H9 (cell line): ENCODE measurements at regions not wholly inside any gene's neighbourhood (a gene's known extent, or its start where the extent isn't known, plus 50 kb on each side); places are given as distances from the start of the nearest gene placed in this dataset.

ENCODE experiments used
- DNase-seq: peaks from one replicate; pipeline ENCODE4 v3.0.0-alpha.2; 2017
- H2AFZ ChIP-seq: one replicate; pipeline ENCODE4 v1.6.1; 2013; ENCODE audit warnings: mild to moderate bottlenecking, low read length, control low read depth, moderate library complexity
- H2AK5ac ChIP-seq: 2 replicates; pipeline ENCODE4 v1.6.1; 2013; ENCODE audit warnings: low read length, control low read depth, mixed read lengths; ENCODE audit not compliant: insufficient read length
- H2BK120ac ChIP-seq: one replicate; pipeline ENCODE4 v1.6.1; 2013; ENCODE audit warnings: low read depth, mild to moderate bottlenecking, low read length, control low read depth, inconsistent platforms; ENCODE audit not compliant: poor library complexity, severe bottlenecking
- H2BK12ac ChIP-seq: 2 replicates; pipeline ENCODE4 v1.6.1; 2013; ENCODE audit warnings: low read length, control low read depth, mixed read lengths, low read depth; ENCODE audit not compliant: insufficient read length
- H2BK15ac ChIP-seq: 2 replicates; pipeline ENCODE4 v1.6.1; 2013; ENCODE audit warnings: low read depth, low read length, control low read depth
- H2BK20ac ChIP-seq: one replicate; pipeline ENCODE4 v1.6.1; 2013; ENCODE audit warnings: low read depth, mild to moderate bottlenecking, low read length, control low read depth, inconsistent platforms; ENCODE audit not compliant: poor library complexity, severe bottlenecking
- H2BK5ac ChIP-seq: 2 replicates; pipeline ENCODE4 v1.6.1; 2013; ENCODE audit warnings: low read length, control low read depth, mixed read lengths; ENCODE audit not compliant: insufficient read length
- H3K14ac ChIP-seq: 2 replicates; pipeline ENCODE4 v1.6.1; 2013; ENCODE audit warnings: low read length, control low read depth; ENCODE audit not compliant: insufficient read depth
- H3K18ac ChIP-seq: 2 replicates; pipeline ENCODE4 v1.6.1; 2013; ENCODE audit warnings: low read depth, mild to moderate bottlenecking, mixed read lengths, low read length, control low read depth; ENCODE audit not compliant: insufficient read length
- H3K23ac ChIP-seq: 2 replicates; pipeline ENCODE4 v1.6.1; 2013; ENCODE audit warnings: low read length, control low read depth, mixed read lengths, low read depth; ENCODE audit not compliant: insufficient read length
- H3K23me2 ChIP-seq: 2 replicates; pipeline ENCODE4 v1.6.1; 2013; ENCODE audit warnings: low read depth, mild to moderate bottlenecking, mixed read lengths, low read length, control low read depth; ENCODE audit not compliant: insufficient read length, poor library complexity, severe bottlenecking
- H3K27ac ChIP-seq: 2 replicates; pipeline ENCODE4 v1.5.1; 2013; ENCODE audit warnings: low read length, control low read depth, mixed read lengths, low read depth; ENCODE audit not compliant: insufficient read length
- H3K27me3 ChIP-seq: 2 replicates; pipeline ENCODE4 v1.6.1; 2013; ENCODE audit warnings: low read length, control low read depth, inconsistent platforms; ENCODE audit not compliant: insufficient read depth
- H3K4ac ChIP-seq: 2 replicates; pipeline ENCODE4 v1.6.1; 2013; ENCODE audit warnings: low read depth, mild to moderate bottlenecking, control low read depth, inconsistent platforms, low read length, moderate library complexity
- H3K4me1 ChIP-seq: 2 replicates; pipeline ENCODE4 v1.6.1; 2013; ENCODE audit warnings: low read length, control low read depth, inconsistent platforms; ENCODE audit not compliant: insufficient read depth
- H3K4me2 ChIP-seq: 2 replicates; pipeline ENCODE4 v1.6.1; 2013; ENCODE audit warnings: low read length, control low read depth, mixed read lengths; ENCODE audit not compliant: insufficient read length, insufficient read depth
- H3K56ac ChIP-seq: 2 replicates; pipeline ENCODE4 v1.6.1; 2013; ENCODE audit warnings: low read depth, mild to moderate bottlenecking, mixed read lengths, low read length, control low read depth; ENCODE audit not compliant: insufficient read length
- H3K79me1 ChIP-seq: 2 replicates; pipeline ENCODE4 v1.6.1; 2013; ENCODE audit warnings: low read depth, mild to moderate bottlenecking, moderate library complexity, low read length, control low read depth, inconsistent platforms; ENCODE audit not compliant: insufficient read depth, poor library complexity, severe bottlenecking
- H3K79me2 ChIP-seq: 2 replicates; pipeline ENCODE4 v1.6.1; 2013; ENCODE audit warnings: low read length, control low read depth, inconsistent platforms; ENCODE audit not compliant: insufficient read depth
- H3K9ac ChIP-seq: 2 replicates; pipeline ENCODE4 v1.6.1; 2013; ENCODE audit warnings: low read length, control low read depth, mixed read lengths; ENCODE audit not compliant: insufficient read length; ENCODE audit errors: extremely low read depth
- H3K9me3 ChIP-seq: one replicate; pipeline ENCODE4 v1.6.1; 2013; ENCODE audit warnings: low read depth, low read length, inconsistent platforms; ENCODE audit not compliant: control insufficient read depth
- H3T11ph ChIP-seq: one replicate; pipeline ENCODE4 v1.6.1; 2013; ENCODE audit warnings: mild to moderate bottlenecking, low read length, control low read depth, inconsistent platforms
- H4K20me1 ChIP-seq: one replicate; pipeline ENCODE4 v1.6.1; 2013; ENCODE audit not compliant: control insufficient read depth, insufficient read length, insufficient read depth
- H4K5ac ChIP-seq: 2 replicates; pipeline ENCODE4 v1.6.1; 2013; ENCODE audit warnings: low read depth, mild to moderate bottlenecking, mixed read lengths, low read length, control low read depth; ENCODE audit not compliant: insufficient read length
- H4K8ac ChIP-seq: replicated peaks from 2 replicates; pipeline ENCODE4 v1.6.1; 2013; ENCODE audit warnings: low read length, control low read depth, mixed read lengths, low read depth; ENCODE audit not compliant: insufficient read length
- H4K91ac ChIP-seq: 2 replicates; pipeline ENCODE4 v1.6.1; 2013; ENCODE audit warnings: low read depth, mild to moderate bottlenecking, moderate library complexity, mixed read lengths, low read length, control low read depth; ENCODE audit not compliant: insufficient read length
- H3K27ac Mint-ChIP-seq, 3 experiments: 2 replicates in 2 of 3; 3 replicates in 1 of 3; pipeline ENCODE4 v1.8.0; 2020 to 2021; ENCODE audit warnings: mixed read lengths in 3 of 3, mild to moderate bottlenecking in 1 of 3, moderate library complexity in 1 of 3
- H3K27me3 Mint-ChIP-seq: 2 replicates; pipeline ENCODE4 v1.8.0; 2021; ENCODE audit warnings: low read depth, mild to moderate bottlenecking, moderate library complexity, mixed read lengths
- H3K36me3 Mint-ChIP-seq, 3 experiments: 2 replicates in 2 of 3; 3 replicates in 1 of 3; pipeline ENCODE4 v1.8.0; 2020 to 2021; ENCODE audit warnings: low read depth in 3 of 3, mixed read lengths in 3 of 3; ENCODE audit not compliant: insufficient read depth in 1 of 3
- H3K4me1 Mint-ChIP-seq, 2 experiments: 2 replicates each; pipeline ENCODE4 v1.8.0; 2020; ENCODE audit warnings: mixed read lengths in 2 of 2
- H3K4me3 Mint-ChIP-seq, 2 experiments: 2 replicates in 1 of 2; 3 replicates in 1 of 2; pipeline ENCODE4 v1.8.0; 2020 to 2021; ENCODE audit warnings: mild to moderate bottlenecking in 2 of 2, mixed read lengths in 2 of 2, moderate library complexity in 1 of 2
- H3K9me3 Mint-ChIP-seq, 2 experiments: 2 replicates in 1 of 2; 3 replicates in 1 of 2; pipeline ENCODE4 v1.8.0; 2020; ENCODE audit warnings: mild to moderate bottlenecking in 2 of 2, mixed read lengths in 2 of 2, moderate library complexity in 1 of 2
- CTCF ChIP-seq: fragments of 200-600 bp; sonication (generic); conservative IDR thresholded peaks from 3 replicates; pipeline ENCODE4 v1.8.0; 2021; ENCODE audit warnings: antibody characterized with exemption, mild to moderate bottlenecking
- WGBS: extraction: QIAGEN DNeasy Blood & Tissue Kit; methylation state at CpG from one replicate; pipeline ENCODE4 v1.1.7; 2013; ENCODE audit warnings: missing lambda C conversion rate, low lambda C conversion rate, mixed read lengths; ENCODE audit not compliant: insufficient read length; ENCODE audit errors: extremely low coverage; 5-methylcytosine and 5-hydroxymethylcytosine counted together

GRCh38 chr2:137806068-137806805 lies 158.0 kb upstream of the HNMT start:
- Mint-ChIP-seq H3K4me1 (peaks cover 12 to 16% of the 10 kb centered on the region in 2 experiments), H3K9me3 (peaks cover 14 to 21% of the 10 kb centered on the region in 2 experiments), H3K36me3 (peaks cover 5 to 36% (median 11%) of the 10 kb centered on the region in 3 experiments), H3K4me3 (no peak overlapping the region), H3K27ac (no peak overlapping the region; a peak in 1 of 7 replicates), H3K27me3 (no peaks in the 10 kb centered on the region)
- Histone ChIP-seq H3K14ac (no peak overlapping the region), H3K4me2 (no peak overlapping the region), H4K20me1 (no peaks in the 10 kb centered on the region), H2BK15ac (no peak overlapping the region), H3K18ac (no peak overlapping the region), H3K23ac (no peak overlapping the region), H3K27ac (no peak overlapping the region), H3K23me2 (no peaks in the 10 kb centered on the region), H2BK120ac (no peak overlapping the region), H2AFZ (no peak overlapping the region), H3K79me2 (no peaks in the 10 kb centered on the region), H4K5ac (no peak overlapping the region), H3K9ac (no peak overlapping the region), H3T11ph (no peak overlapping the region), H3K4me1 (peaks cover 3% of the 10 kb centered on the region; the same call in 1 of the 2 replicates), H3K9me3 (no peaks in the 10 kb centered on the region), H3K27me3 (no peaks in the 10 kb centered on the region), H2BK5ac (no peak overlapping the region), H4K91ac (no peak overlapping the region), H3K56ac (no peak overlapping the region), H2AK5ac (no peak overlapping the region), H2BK12ac (no peak overlapping the region), H3K79me1 (no peaks in the 10 kb centered on the region), H3K4ac (no peak overlapping the region), H4K8ac (no peak overlapping the region), H2BK20ac (no peak overlapping the region)
- TF ChIP-seq CTCF = no peak
- DNase-seq = no peak
- no CpG with 5 or more reads among the region's 1 CpG for WGBS
